ENCODE measurements at regions not wholly inside any gene's neighbourhood (a gene's known extent, or its start where the extent isn't known, plus 50 kb on each side); places are given as distances from the start of the nearest gene placed in this dataset.

DNA sequence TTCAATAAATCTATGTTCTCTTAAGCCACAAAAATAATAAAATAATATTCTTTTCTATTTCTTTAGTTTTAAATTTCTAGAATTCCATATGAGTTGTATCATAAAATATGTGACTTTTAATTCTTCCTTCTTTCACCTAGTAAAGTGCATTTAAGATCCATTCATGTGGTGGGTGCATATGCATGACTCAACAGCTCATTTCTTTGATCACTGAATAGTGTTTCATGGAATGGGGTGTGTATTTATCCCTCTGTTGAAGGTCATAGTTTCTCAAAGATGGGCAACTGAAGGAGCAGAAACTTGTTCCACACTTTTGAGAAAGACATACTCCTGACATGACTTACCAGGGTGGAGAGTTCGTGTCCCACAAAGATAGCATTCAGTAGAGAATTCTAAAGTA, 1230.3 kb upstream of the AGA start:
- TF ChIP-seq, protein P1, sequence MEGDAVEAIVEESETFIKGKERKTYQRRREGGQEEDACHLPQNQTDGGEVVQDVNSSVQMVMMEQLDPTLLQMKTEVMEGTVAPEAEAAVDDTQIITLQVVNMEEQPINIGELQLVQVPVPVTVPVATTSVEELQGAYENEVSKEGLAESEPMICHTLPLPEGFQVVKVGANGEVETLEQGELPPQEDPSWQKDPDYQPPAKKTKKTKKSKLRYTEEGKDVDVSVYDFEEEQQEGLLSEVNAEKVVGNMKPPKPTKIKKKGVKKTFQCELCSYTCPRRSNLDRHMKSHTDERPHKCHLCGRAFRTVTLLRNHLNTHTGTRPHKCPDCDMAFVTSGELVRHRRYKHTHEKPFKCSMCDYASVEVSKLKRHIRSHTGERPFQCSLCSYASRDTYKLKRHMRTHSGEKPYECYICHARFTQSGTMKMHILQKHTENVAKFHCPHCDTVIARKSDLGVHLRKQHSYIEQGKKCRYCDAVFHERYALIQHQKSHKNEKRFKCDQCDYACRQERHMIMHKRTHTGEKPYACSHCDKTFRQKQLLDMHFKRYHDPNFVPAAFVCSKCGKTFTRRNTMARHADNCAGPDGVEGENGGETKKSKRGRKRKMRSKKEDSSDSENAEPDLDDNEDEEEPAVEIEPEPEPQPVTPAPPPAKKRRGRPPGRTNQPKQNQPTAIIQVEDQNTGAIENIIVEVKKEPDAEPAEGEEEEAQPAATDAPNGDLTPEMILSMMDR (IDR thresholded peaks at IDR 0.05), result no peak
- no peak for TF ChIP-seq EP300 (IDR thresholded peaks at IDR 0.05)
